Tibial nerve (tissue), 4 donors: ENCODE measurements at regions not wholly inside any gene's neighbourhood (a gene's known extent, or its start where the extent isn't known, plus 50 kb on each side); places are given as distances from the start of the nearest gene placed in this dataset.

ENCODE experiments used
- DNase-seq, 2 donors: peaks; one replicate each; pipeline ENCODE4 v3.0.0-alpha.2; 2019; ENCODE audit warnings: low spot score in 2 of 2
- H3K27ac ChIP-seq, 4 donors: fragments of 200-600 bp; sonication (generic) in 3 of 4; one replicate each; pipeline ENCODE4 v1.5.1; 2017 to 2019; ENCODE audit warnings: mild to moderate bottlenecking in 1 of 4
- H3K27me3 ChIP-seq, 2 donors: fragments of 200-600 bp; sonication (generic) in 1 of 2; one replicate each; pipeline versions ENCODE4 v1.5.1 to v1.6.0; 2017 to 2019
- H3K36me3 ChIP-seq, 3 donors: fragments of 200-600 bp; sonication (generic); one replicate each; pipeline ENCODE4 v1.5.1; 2018 to 2019
- H3K4me1 ChIP-seq, 4 donors: fragments of 200-600 bp; sonication (generic) in 3 of 4; one replicate each; pipeline ENCODE4 v1.5.1; 2017 to 2019
- H3K4me3 ChIP-seq, 4 donors: fragments of 200-600 bp; sonication (generic) in 3 of 4; one replicate each; pipeline ENCODE4 v1.5.1; 2017 to 2019; ENCODE audit warnings: mild to moderate bottlenecking in 1 of 4, moderate library complexity in 1 of 4
- H3K9me3 ChIP-seq, 4 donors: fragments of 200-600 bp; sonication (generic) in 3 of 4; one replicate each; pipeline ENCODE4 v1.5.1; 2017 to 2019
- EP300 ChIP-seq, 2 donors: sonication (generic); formaldehyde crosslinking; IDR thresholded peaks; one replicate each; pipeline ENCODE4 v1.6.1; 2017; ENCODE audit warnings: antibody characterized with exemption in 2 of 2, mild to moderate bottlenecking in 1 of 2
- POLR2A ChIP-seq, 2 donors: fragments of 450-650 bp; IDR thresholded peaks; one replicate each; pipeline ENCODE4 v1.6.1; 2017; ENCODE audit warnings: antibody characterized with exemption in 2 of 2, mild to moderate bottlenecking in 2 of 2, moderate library complexity in 2 of 2
- WGBS, 2 donors: methylation state at CpG; one replicate each; pipeline ENCODE4 v1.1.5; 2018; 5-methylcytosine and 5-hydroxymethylcytosine counted together
- TF ChIP-seq, protein P1 (sequence below), 5 experiments: fragments of 200-600 bp in 3 of 5; fragments of 450-650 bp in 2 of 5; sonication (generic) in 3 of 5; IDR thresholded peaks; one replicate each; pipeline ENCODE4 v1.5.1; 2016 to 2019; ENCODE audit warnings: antibody characterized with exemption in 5 of 5, mild to moderate bottlenecking in 3 of 5, moderate library complexity in 2 of 5

DNA sequence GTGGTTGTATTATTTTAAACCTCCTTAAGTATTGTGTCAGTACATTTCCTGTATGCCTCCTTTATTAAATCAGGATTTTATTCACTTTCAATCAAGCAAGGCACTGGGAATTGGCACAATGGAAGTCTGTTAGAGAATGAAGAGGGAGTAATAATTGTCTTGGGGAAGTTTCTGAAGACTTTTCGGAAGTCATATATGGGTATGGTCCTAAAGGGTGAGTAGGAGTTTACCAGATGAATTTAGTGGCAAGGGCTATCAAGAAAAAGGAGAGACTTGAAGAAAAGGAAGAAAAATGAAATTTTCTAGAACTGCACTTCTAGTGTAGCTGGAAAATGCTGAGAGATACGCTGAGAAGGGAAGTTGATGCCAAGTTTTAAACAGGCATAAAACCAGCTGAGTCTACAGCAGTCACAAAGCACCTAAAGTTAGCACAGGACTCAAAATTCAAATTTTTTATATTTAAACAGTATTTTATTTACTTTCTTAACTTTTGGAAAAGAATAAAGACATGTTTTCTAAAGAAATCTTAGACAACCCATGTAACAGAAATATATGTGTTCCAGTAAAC, 184.9 kb downstream of the SMC2 start:
- Histone ChIP-seq H3K27me3 (no peaks in the 10 kb centered on the region), H3K36me3 (no peaks in the 10 kb centered on the region), H3K4me3 (no peak overlapping the region), H3K4me1 (peaks cover 0 to 3% (median 0%) of the 10 kb centered on the region in 4 donors), H3K27ac (no peak overlapping the region), H3K9me3 (no peaks in the 10 kb centered on the region)
- no peak for DNase-seq
- TF ChIP-seq, protein P1, sequence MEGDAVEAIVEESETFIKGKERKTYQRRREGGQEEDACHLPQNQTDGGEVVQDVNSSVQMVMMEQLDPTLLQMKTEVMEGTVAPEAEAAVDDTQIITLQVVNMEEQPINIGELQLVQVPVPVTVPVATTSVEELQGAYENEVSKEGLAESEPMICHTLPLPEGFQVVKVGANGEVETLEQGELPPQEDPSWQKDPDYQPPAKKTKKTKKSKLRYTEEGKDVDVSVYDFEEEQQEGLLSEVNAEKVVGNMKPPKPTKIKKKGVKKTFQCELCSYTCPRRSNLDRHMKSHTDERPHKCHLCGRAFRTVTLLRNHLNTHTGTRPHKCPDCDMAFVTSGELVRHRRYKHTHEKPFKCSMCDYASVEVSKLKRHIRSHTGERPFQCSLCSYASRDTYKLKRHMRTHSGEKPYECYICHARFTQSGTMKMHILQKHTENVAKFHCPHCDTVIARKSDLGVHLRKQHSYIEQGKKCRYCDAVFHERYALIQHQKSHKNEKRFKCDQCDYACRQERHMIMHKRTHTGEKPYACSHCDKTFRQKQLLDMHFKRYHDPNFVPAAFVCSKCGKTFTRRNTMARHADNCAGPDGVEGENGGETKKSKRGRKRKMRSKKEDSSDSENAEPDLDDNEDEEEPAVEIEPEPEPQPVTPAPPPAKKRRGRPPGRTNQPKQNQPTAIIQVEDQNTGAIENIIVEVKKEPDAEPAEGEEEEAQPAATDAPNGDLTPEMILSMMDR (IDR thresholded peaks at IDR 0.05), result no peak
- TF ChIP-seq POLR2A (IDR thresholded peaks at IDR 0.05) (no peak), EP300 (IDR thresholded peaks at IDR 0.05) (no peak)
- 32 to 43% methylated on average over 2 of the region's 2 CpGs for WGBS, 2 donors

DNA sequence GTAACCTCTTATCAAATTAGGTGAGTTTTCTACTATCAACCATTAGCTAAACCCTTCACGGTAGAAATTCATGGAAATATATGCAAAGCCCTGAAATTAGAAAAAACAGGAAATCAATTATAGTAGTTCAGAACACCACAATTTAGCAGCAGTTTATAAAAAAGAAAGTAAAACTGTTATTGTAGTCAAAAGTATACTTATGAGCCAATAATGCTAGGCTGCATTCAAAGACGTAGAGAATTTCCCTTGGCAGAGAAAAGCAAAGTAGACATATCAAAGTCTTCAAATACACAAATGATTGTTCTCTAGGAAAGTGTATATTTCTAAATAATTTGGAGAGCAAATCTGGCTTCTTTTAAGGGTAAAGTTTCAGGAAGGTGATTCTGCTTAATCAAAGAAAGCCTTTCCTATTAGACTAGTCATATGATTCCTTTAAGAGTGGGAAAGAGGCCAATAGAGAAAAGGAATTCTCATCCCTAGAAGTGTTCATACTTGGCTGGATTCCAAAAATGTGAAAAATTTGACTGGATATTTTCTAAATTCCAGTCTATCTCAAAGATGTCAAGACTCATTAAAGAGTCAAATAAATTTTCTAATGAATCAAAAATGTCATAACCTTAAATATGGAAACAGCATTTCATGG, 185.5 kb downstream of the SMC2 start:
- no peaks in the 10 kb centered on the region for H3K36me3 ChIP-seq
- 9 to 13% methylated on average over 2 of the region's 2 CpGs for WGBS, 2 donors
- H3K27ac ChIP-seq, result no peak overlapping the region
- no peaks in the 10 kb centered on the region for H3K9me3 ChIP-seq
- H3K4me1 ChIP-seq, result peaks cover 0 to 3% (median 0%) of the 10 kb centered on the region in 4 donors
- H3K27me3 ChIP-seq, result no peaks in the 10 kb centered on the region
- DNase-seq, result no peak
- no peak for TF ChIP-seq EP300 (IDR thresholded peaks at IDR 0.05)
- TF ChIP-seq, protein P1 (IDR thresholded peaks at IDR 0.05), result no peak
- no peak for TF ChIP-seq POLR2A (IDR thresholded peaks at IDR 0.05)
- H3K4me3 ChIP-seq, result no peak overlapping the region

DNA sequence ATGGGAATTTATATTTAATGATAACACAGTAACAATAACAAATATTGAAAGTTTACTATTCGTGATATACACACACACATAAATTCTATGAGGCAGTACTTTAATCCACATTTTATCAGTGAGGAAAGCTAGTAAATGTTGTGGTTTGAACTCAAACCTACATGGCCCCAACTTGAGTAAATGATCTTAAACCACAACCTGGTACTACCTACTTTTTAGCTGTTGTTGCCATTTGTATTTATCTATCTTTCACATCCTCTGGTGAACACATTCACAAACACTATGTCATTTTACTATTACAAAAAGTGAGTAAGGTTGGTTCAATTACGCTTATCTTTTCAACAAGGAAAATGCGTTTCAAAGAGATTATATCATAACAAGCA, 186.1 kb downstream of the SMC2 start:
- TF ChIP-seq POLR2A (IDR thresholded peaks at IDR 0.05), result no peak
- H3K27me3 ChIP-seq, result no peaks in the 10 kb centered on the region
- DNase-seq, result no peak
- no peak overlapping the region for H3K27ac ChIP-seq
- no peaks in the 10 kb centered on the region for H3K36me3 ChIP-seq
- H3K4me3 ChIP-seq, result no peak overlapping the region
- peaks cover 0 to 3% (median 0%) of the 10 kb centered on the region in 4 donors for H3K4me1 ChIP-seq
- H3K9me3 ChIP-seq, result no peaks in the 10 kb centered on the region
- 68 to 71% methylated on average over 3 of the region's 3 CpGs for WGBS, 2 donors

DNA sequence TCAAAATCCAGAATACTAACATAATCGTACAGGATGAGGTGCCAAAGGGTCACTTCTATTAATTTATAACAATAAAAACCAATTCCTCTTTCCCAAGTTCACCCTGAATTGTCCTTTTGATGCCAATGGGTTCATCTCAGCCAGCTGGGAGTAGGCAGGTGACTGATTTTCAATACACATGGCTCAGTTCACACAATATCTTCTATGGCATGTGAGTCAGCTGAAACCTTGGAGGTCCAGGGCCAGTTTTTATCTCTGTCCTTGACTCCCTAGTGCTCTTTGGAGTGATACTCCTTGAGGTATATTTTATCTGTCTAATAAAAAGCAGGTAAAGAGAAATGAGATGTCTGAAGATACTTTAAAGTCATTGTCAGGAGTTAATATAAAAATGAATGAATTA, 186.6 kb downstream of the SMC2 start:
- Histone ChIP-seq H3K4me1 (peaks cover 0 to 3% (median 0%) of the 10 kb centered on the region in 4 donors), H3K4me3 (no peak overlapping the region), H3K9me3 (no peaks in the 10 kb centered on the region), H3K36me3 (no peaks in the 10 kb centered on the region), H3K27me3 (no peaks in the 10 kb centered on the region), H3K27ac (no peak overlapping the region)
- DNase-seq, result no peak
- 79 to 84% methylated on average over 1 of the region's 1 CpG for WGBS, 2 donors
- no peak for TF ChIP-seq POLR2A (IDR thresholded peaks at IDR 0.05)
- TF ChIP-seq, protein P1 (IDR thresholded peaks at IDR 0.05), result no peak
- TF ChIP-seq EP300 (IDR thresholded peaks at IDR 0.05), result no peak

DNA sequence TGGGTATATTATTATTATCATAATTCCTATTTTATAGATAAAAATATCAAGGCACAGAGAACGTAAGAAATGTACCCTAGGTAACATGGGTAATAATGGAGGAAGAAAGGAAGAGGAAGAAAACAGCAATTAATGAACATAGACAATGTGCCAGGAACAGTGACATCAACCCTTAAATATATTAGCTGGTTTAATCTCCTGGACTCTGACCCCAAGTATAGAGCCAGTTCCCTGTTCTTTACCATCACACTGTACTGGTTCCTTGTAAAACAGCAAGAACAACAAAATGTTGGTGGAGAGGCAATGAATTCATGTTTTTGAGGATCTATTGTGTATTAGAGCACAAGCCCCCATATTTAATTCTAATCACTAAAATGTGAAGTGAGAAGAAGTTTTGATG, 192.1 kb downstream of the SMC2 start:
- no peaks in the 10 kb centered on the region for H3K9me3 ChIP-seq
- WGBS, 2 donors, result 76 to 77% methylated on average over 1 of the region's 1 CpG
- TF ChIP-seq, protein P1 (IDR thresholded peaks at IDR 0.05), result no peak
- TF ChIP-seq EP300 (IDR thresholded peaks at IDR 0.05) (no peak), POLR2A (IDR thresholded peaks at IDR 0.05) (no peak)
- H3K4me3 ChIP-seq, result no peak overlapping the region
- DNase-seq, result no peak
- no peak overlapping the region for H3K27ac ChIP-seq
- no peaks in the 10 kb centered on the region for H3K27me3 ChIP-seq
- H3K4me1 ChIP-seq, result no peaks in the 10 kb centered on the region
- no peaks in the 10 kb centered on the region for H3K36me3 ChIP-seq
